DND-41 (cell line): ENCODE measurements at regions not wholly inside any gene's neighbourhood (a gene's known extent, or its start where the extent isn't known, plus 50 kb on each side); places are given as distances from the start of the nearest gene placed in this dataset.

ENCODE experiments used
- CTCF ChIP-seq: IDR thresholded peaks from 2 replicates; pipeline ENCODE4 v1.5.1; 2012; ENCODE audit warnings: borderline replicate concordance, low read length, moderate library complexity, mild to moderate bottlenecking; ENCODE audit not compliant: poor library complexity, severe bottlenecking; ENCODE audit errors: extremely low read depth
- EZH2 ChIP-seq: IDR thresholded peaks from 3 replicates; pipeline ENCODE4 v1.6.1; 2012; ENCODE audit warnings: borderline replicate concordance, low read depth, mild to moderate bottlenecking, moderate library complexity, low read length, inconsistent platforms; ENCODE audit not compliant: severe bottlenecking

- no peak for TF ChIP-seq CTCF
- TF ChIP-seq EZH2: no peak
Observed at GRCh38 chr11:57100638-57101331, 81.0 kb upstream of the LRRC55 start.
